HG02623 (cell line): ENCODE measurements at regions not wholly inside any gene's neighbourhood (a gene's known extent, or its start where the extent isn't known, plus 50 kb on each side); places are given as distances from the start of the nearest gene placed in this dataset.
"Not testable (repeated sequence)": the region's sequence is repeated elsewhere in the genome, so short reads cannot be mapped to it uniquely, and the experiment has no call there.

Source experiments
- ATAC-seq: cut with Tn5 transposase; IDR thresholded peaks from one replicate; pipeline ENCODE4 v1.9.1; 2021; ENCODE audit warnings: moderate library complexity; ENCODE audit not compliant: unreplicated experiment

GRCh38 chr3:5348229-5348902 is 160.9 kb downstream of the EDEM1 start:
- ATAC-seq, result no peak

GRCh38 chr3:5349343-5349742 is 161.8 kb downstream of the EDEM1 start:
- ATAC-seq, result no peak

- ATAC-seq, result no peak
Measured at GRCh38 chr3:5357089-5357488, 169.6 kb downstream of the EDEM1 start.

GRCh38 chr3:5358911-5359310 is 171.4 kb downstream of the EDEM1 start:
- ATAC-seq, result no peak

- no peak for ATAC-seq
Measured at GRCh38 chr3:5360453-5360852, 172.9 kb downstream of the EDEM1 start.

- no peak for ATAC-seq
Measured at GRCh38 chr3:5366746-5367145, 179.2 kb downstream of the EDEM1 start.

GRCh38 chr3:5371555-5371954 is 184.0 kb downstream of the EDEM1 start:
- ATAC-seq, result not testable (repeated sequence)

GRCh38 chr3:5376761-5377160 is 189.3 kb downstream of the EDEM1 start:
- ATAC-seq, result no peak

GRCh38 chr3:5379266-5379665 is 191.8 kb downstream of the EDEM1 start:
- not testable (repeated sequence) for ATAC-seq

- ATAC-seq, result not testable (repeated sequence)
Measured at GRCh38 chr3:5383486-5384263, 196.2 kb downstream of the EDEM1 start.

GRCh38 chr3:5384557-5385236 is 197.2 kb downstream of the EDEM1 start:
- ATAC-seq, result no peak

GRCh38 chr3:5388091-5388490 is 200.6 kb downstream of the EDEM1 start:
- no peak for ATAC-seq

- no peak for ATAC-seq
Measured at GRCh38 chr3:5389057-5389456, 201.6 kb downstream of the EDEM1 start.

GRCh38 chr3:5390221-5390620 is 202.7 kb downstream of the EDEM1 start:
- peak; percentile 68 for ATAC-seq

- no peak for ATAC-seq
Measured at GRCh38 chr3:5390936-5391625, 203.6 kb downstream of the EDEM1 start.

GRCh38 chr3:5401002-5401401 is 213.5 kb downstream of the EDEM1 start:
- ATAC-seq, result no peak

GRCh38 chr3:5404718-5405117 is 217.2 kb downstream of the EDEM1 start:
- no peak for ATAC-seq

- no peak for ATAC-seq
Measured at GRCh38 chr3:5411786-5412185, 224.3 kb downstream of the EDEM1 start.

- ATAC-seq, result no peak
Measured at GRCh38 chr3:5423076-5423475, 235.6 kb downstream of the EDEM1 start.

GRCh38 chr3:5423523-5423922 is 236.0 kb downstream of the EDEM1 start:
- ATAC-seq, result no peak

- ATAC-seq, result no peak
Measured at GRCh38 chr3:5425371-5425770, 237.9 kb downstream of the EDEM1 start.
